ENCODE measurements at regions not wholly inside any gene's neighbourhood (a gene's known extent, or its start where the extent isn't known, plus 50 kb on each side); places are given as distances from the start of the nearest gene placed in this dataset.

- TF ChIP-seq ZBTB33 (IDR thresholded peaks at IDR 0.05; ENCODE audit: extremely low read depth, insufficient replicate concordance, low read length), result no peak
Measured at GRCh38 chr1:78240191-78240590, 194.4 kb downstream of the GIPC2 start (continued).

- POLR2A ChIA-PET, result no interaction called here
- CTCF ChIA-PET, result no interaction called here
- Histone ChIP-seq H3K4me3 (replicated peaks in 1 of 2; ENCODE audit: low read depth in 1 of 2, low read length in 2 of 2) (no peak overlapping the region), H3K4me1 (ENCODE audit: control insufficient read depth in 1 of 2, insufficient read depth in 2 of 2, low read length in 2 of 2) (peaks cover 4 to 9% of the 10 kb centered on the region in 2 experiments; a peak in 2 of 4 replicates), H3K79me2 (ENCODE audit: insufficient read depth, low read length) (no peaks in the 10 kb centered on the region), H3K9me2 (ENCODE audit: insufficient read depth) (no peaks in the 10 kb centered on the region), H4K20me1 (ENCODE audit: insufficient read depth) (no peaks in the 10 kb centered on the region), H3K27ac (ENCODE audit: low read depth, low read length) (no peak overlapping the region), H3K4me2 (ENCODE audit: low read length) (no peak overlapping the region), H3K36me3 (ENCODE audit: control insufficient read depth in 1 of 2, insufficient read depth in 2 of 2, low read length in 2 of 2) (no peaks in the 10 kb centered on the region), H3K27me3 (ENCODE audit: insufficient read depth, low read length) (no peaks in the 10 kb centered on the region), H3K9ac (ENCODE audit: low read length) (no peak overlapping the region), H3K9me3 (ENCODE audit: control insufficient read depth in 1 of 2, insufficient read depth in 1 of 2, low read depth in 1 of 2, low read length in 2 of 2) (no peaks in the 10 kb centered on the region), H2AFZ (ENCODE audit: low read depth, low read length, poor library complexity, severe bottlenecking) (no peak overlapping the region)
- no peak for TF ChIP-seq TCF7L2 (IDR thresholded peaks at IDR 0.05; ENCODE audit: borderline replicate concordance, extremely low read depth, insufficient read depth, insufficient read length)
- TF ChIP-seq JUND (IDR thresholded peaks at IDR 0.05), result no peak
- no peak for TF ChIP-seq FOSL1 (IDR thresholded peaks at IDR 0.05; ENCODE audit: low read depth)
- TF ChIP-seq ELF1 (IDR thresholded peaks at IDR 0.05; ENCODE audit: borderline replicate concordance, low read depth), result no peak
- RAD21 ChIA-PET (ENCODE audit: low non-redundant PET in 1 of 2, low total read pairs in 2 of 2, uncharacterized antibody in 2 of 2, unreplicated experiment in 2 of 2), result no interaction called here
- DNase-seq (ENCODE audit: low read depth, low spot score) (no peak), ATAC-seq (no peak)
- intact Hi-C loops (cut with micrococcal nuclease), result no loop called here
- BruUV-seq (replicated peaks), result no TSS peak
Measured at GRCh38 chr1:78240755-78241154, 195.0 kb downstream of the GIPC2 start.

DNA sequence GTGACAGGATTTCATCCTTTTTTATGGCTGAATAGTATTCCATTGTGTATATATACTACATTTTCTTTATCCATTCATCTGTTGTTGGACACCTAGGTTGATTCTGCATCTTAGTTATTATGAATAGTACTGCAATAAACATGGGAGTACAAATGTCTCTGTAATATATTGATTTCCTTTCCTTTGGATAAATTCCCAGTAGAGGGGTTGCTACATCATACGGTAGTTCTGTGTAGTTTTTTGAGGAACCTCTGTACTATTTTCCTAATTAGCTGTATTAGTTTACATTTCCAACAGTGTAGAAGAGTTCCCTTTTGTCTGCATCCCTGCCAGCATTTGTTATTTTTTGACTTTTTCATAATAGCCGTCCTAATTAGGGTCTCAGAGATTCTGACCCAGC lies 201.3 kb downstream of the GIPC2 start:
- ChIA-PET CTCF (no interaction called here), POLR2A (no interaction called here), RAD21 (ENCODE audit: low non-redundant PET in 1 of 2, low total read pairs in 2 of 2, uncharacterized antibody in 2 of 2, unreplicated experiment in 2 of 2) (no interaction called here)
- Histone ChIP-seq H3K9ac (ENCODE audit: low read length) (no peak overlapping the region), H3K27me3 (ENCODE audit: insufficient read depth, low read length) (no peaks in the 10 kb centered on the region), H3K9me2 (ENCODE audit: insufficient read depth) (no peaks in the 10 kb centered on the region), H3K4me2 (ENCODE audit: low read length) (no peak overlapping the region), H3K9me3 (ENCODE audit: control insufficient read depth in 1 of 2, insufficient read depth in 1 of 2, low read depth in 1 of 2, low read length in 2 of 2) (no peaks in the 10 kb centered on the region), H3K4me1 (ENCODE audit: control insufficient read depth in 1 of 2, insufficient read depth in 2 of 2, low read length in 2 of 2) (no peaks in the 10 kb centered on the region), H3K36me3 (ENCODE audit: control insufficient read depth in 1 of 2, insufficient read depth in 2 of 2, low read length in 2 of 2) (no peaks in the 10 kb centered on the region), H3K4me3 (replicated peaks in 1 of 2; ENCODE audit: low read depth in 1 of 2, low read length in 2 of 2) (no peak overlapping the region), H4K20me1 (ENCODE audit: insufficient read depth) (no peaks in the 10 kb centered on the region), H3K27ac (ENCODE audit: low read depth, low read length) (no peak overlapping the region), H2AFZ (ENCODE audit: low read depth, low read length, poor library complexity, severe bottlenecking) (no peak overlapping the region), H3K79me2 (ENCODE audit: insufficient read depth, low read length) (no peaks in the 10 kb centered on the region)
- no TSS peak for BruUV-seq (replicated peaks)
- intact Hi-C loops (cut with micrococcal nuclease), result no loop called here
- ATAC-seq, result no peak
- no peak for DNase-seq (ENCODE audit: low read depth, low spot score)
- TF ChIP-seq CEBPB (IDR thresholded peaks at IDR 0.05; ENCODE audit: low read depth) (no peak), POLR2AphosphoS5 (IDR thresholded peaks at IDR 0.05; ENCODE audit: low read depth, low read length) (no peak), SP1 (IDR thresholded peaks at IDR 0.05; ENCODE audit: low read depth) (no peak), ZBTB33 (IDR thresholded peaks at IDR 0.05; ENCODE audit: extremely low read depth, insufficient replicate concordance, low read length) (no peak), RAD21 (IDR thresholded peaks at IDR 0.05; ENCODE audit: low read depth) (no peak), REST (IDR thresholded peaks at IDR 0.05; ENCODE audit: low read depth) (no peak)
- TF ChIP-seq, protein P1, sequence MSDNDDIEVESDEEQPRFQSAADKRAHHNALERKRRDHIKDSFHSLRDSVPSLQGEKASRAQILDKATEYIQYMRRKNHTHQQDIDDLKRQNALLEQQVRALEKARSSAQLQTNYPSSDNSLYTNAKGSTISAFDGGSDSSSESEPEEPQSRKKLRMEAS (IDR thresholded peaks at IDR 0.05), result no peak

All from HCT116 (cell line).